ENCODE measurements at regions not wholly inside any gene's neighbourhood (a gene's known extent, or its start where the extent isn't known, plus 50 kb on each side); places are given as distances from the start of the nearest gene placed in this dataset.
"Not testable (repeated sequence)": the region's sequence is repeated elsewhere in the genome, so short reads cannot be mapped to it uniquely, and the experiment has no call there.

GRCh38 chr4:13903901-13904300 lies 276.4 kb upstream of the BOD1L1 start:
- no peak for DNase-seq

DNA sequence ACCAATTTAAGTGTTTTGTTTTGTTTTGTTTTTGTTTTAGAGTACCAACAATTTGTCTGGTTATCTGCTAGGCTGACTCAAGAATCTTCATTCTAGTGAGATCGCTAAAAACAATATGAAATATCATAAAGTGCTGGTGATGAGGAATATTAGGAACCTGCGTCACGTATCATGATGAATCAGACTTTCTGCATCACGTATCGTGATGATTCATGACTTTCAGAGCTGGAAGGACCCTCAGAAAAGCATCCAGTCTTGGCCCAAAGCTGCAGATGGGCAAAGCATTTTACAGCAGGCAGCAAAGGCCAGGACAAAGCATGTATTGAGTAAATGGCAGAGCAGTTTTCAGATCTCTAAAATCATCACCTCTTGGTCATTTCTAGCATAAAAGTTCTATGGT lies 278.0 kb upstream of the BOD1L1 start:
- DNase-seq, result no peak

- no peak for DNase-seq
Observed at GRCh38 chr4:13906727-13907126, 279.2 kb upstream of the BOD1L1 start.

DNA sequence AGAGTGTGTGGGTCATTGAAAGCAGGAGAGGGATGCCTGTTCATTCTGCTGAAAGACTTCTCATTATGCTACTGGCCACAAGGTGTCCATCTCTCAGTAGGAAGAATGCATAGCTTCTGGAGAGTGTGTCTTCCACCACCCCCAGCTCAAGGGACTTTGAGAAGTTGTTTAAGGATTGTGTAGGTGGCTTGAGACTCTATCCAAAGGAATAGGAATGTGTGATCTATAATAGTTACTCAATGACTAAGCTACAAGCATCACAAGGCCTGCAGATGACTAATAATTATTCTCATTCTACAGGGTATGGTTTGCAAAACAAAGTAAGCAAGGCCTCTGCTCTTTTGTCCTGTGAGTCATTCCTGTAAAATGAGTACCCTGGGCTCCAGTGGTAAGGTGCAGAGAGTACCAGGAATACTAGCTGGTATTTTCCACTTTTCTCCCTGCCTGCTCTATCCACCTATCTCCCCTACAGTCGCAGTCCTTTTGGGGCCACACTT lies 279.8 kb upstream of the BOD1L1 start:
- DNase-seq, result peak in 1 of 3 experiments; percentile 15

- DNase-seq, result no peak
Observed at GRCh38 chr4:13908455-13908854, 280.9 kb upstream of the BOD1L1 start.

DNA sequence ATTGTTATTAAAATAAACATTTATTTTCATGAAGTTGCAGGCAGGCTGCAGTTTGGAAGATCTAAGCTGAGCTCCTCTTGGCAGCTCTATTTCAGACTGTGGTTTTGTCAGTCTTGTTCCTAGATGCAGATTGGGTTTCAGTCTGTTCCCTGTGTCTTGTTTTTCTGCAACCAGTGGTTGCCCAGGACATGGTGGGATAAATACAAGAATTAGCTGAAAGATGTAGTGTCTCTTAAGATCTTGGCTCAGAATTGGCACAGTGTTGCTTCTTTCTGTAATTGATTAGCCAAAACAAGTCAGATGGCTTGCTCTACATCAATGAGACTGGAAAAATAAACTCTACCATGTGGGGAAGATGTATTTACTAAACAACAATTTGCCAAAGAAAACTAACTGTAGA lies 283.0 kb upstream of the BOD1L1 start:
- DNase-seq, result no peak

DNA sequence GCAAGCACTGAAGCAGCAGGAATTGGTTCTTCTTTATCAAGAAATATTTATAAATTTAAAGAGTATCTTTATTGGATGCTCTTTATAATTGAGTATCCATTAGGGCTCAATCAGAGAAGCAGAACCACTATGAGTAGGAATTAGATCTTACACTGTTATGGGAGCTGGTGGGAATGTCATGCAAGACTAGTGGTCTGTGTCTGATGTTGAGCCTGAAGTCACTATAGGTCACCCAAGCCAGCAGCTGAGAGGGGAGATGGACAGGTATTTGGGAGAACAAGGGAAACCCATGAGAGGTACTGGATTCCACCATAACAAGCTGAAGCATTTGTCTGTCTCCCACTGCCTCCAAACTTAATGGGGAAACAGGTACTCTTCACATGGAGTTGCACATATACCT lies 283.7 kb upstream of the BOD1L1 start:
- no peak for DNase-seq

- DNase-seq, result no peak
Observed at GRCh38 chr4:13912436-13912925, 285.0 kb upstream of the BOD1L1 start.

DNA sequence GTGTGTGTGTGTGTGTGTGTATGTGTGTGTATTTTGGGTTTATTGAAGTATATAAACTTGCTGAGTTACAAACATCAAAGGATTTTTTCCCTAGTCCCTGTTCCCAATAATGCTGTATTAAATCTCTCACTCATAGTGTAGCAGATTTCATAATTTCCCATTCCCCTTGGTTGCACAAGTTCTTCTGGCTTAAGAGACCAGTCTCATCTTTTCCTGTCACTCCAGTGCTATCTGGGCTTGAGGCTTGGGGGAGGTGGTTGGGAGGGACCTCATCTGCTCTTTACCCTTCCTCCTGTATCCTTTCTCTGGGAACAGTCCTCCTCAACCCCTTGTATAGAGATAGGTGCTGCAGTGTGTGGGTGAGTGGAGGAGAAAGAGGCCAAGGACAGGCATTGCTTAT lies 285.4 kb upstream of the BOD1L1 start:
- no peak for DNase-seq

- no peak for DNase-seq
Observed at GRCh38 chr4:13917015-13917414, 289.5 kb upstream of the BOD1L1 start.

GRCh38 chr4:13918110-13918509 lies 290.6 kb upstream of the BOD1L1 start:
- DNase-seq, result no peak

DNA sequence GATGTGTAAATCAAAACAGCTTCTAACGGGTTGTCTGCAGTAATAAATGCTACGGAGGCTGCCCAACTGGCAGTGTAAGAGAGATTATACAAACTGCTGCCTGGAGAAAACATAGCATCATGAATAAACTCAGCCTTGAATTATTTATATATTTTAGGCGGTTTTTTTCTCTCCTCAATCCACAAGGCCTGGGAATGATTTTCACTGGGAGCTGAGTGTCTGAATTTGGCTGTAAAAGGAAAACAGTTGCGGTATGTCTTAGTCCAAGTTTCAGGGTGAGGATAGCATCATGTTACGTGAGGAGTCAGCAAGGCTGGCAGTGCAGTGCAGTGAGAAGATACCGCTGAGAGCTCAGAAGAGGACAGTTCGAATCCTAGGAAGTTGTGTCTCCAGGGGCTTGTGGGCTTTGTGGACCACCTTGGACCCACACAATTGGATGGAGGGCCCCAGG lies 291.5 kb upstream of the BOD1L1 start:
- DNase-seq, result no peak

- DNase-seq, result no peak
Observed at GRCh38 chr4:13920111-13920875, 292.8 kb upstream of the BOD1L1 start.

- DNase-seq, result no peak
Observed at GRCh38 chr4:13920901-13921300, 293.4 kb upstream of the BOD1L1 start.

DNA sequence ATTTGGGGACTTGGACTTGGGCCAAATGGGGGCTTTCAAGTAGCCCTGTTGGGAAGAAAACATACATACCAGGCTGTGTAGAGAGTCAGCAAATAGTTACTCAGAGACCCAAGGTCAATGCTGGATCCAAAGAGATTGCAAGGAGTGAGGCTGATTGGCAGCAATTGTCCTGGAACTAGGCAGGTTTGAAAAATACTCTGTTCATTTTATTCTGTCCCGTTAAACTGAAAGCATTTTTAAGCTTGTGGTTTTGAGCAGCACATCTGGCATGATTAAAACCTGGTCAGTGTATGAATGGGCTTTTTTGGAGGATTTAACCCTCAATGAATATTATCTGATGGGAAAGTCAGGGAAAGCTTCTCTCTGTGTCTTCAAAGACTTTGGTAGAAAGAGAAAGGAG lies 294.3 kb upstream of the BOD1L1 start:
- DNase-seq, result no peak

DNA sequence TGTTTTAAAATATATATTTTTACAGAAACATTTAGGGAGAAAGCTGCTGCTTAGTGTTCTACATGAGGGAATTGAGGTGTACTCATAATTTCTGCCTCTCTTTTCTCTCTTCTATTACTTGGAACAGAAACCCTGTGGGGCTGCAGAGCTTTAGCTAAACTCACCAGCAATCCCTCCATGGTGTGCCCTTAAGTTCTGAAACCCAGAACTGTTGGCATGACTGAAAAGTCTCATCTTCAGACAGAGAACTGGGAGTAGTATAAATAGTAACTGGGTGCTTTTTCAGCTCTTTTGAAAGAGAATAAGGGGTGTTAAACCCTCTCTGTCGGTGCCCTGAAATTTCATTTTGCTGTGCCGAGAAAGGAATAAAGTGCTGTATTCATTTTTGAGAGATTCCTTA lies 294.9 kb upstream of the BOD1L1 start:
- no peak for DNase-seq

DNA sequence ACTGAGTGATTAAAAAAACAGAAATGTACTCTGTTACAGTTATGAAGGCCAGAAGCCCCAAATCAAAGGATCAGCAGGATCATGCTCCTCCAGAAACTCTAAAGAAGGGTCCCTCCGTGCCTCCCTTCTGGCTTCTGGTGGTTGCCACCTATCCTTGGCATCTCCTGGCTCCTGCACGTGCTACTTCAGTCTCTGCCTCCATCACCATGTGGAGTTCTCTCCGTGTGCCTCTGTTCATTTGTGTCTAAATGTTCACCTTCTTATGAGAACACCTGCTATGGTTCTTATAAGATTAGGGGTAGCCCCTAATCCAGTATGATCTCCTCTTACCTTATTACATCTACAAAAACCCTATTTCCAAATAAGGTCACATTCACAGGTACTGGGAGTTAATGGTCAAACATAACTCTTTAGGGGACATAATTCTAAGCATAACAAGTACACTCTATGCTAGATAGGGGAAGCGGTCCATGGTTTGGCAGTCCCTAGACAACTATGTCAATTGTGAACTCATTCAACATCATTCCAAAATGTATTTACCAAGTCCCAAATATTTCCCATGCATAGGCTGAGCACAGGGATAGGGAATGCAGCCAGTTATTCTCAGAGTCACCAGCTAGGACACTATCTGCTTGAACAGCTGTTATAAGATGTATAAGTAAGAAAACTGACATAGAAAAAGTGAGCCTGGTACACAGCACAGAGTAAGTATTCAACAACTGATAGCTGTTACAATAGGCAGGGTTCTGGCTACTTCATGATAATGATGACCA lies 295.5 kb upstream of the BOD1L1 start:
- DNase-seq, result no peak

GRCh38 chr4:13924900-13925299 lies 297.4 kb upstream of the BOD1L1 start:
- not testable (repeated sequence) for DNase-seq

DNA sequence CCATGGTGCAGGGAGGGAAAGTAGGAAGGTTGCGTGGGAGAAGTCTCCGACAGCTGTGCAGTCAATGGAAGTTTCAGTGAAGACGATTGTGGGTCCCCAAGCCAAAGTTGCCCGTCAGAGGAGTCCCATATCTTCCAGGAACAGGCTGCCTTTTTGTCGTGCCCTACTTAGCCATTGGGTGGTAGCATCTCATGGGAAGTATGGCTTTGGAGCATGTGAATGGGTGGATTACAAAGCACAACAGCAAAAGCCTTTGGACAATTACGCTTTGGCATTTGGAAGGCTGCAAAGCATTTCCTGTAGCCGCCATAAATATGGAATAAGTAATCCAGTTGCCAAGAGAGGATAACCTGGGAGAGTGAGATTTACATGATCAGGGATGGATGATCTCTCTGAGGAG lies 300.7 kb upstream of the BOD1L1 start:
- DNase-seq, result no peak

GRCh38 chr4:13930155-13930554 lies 302.6 kb upstream of the BOD1L1 start:
- no peak for DNase-seq

DNA sequence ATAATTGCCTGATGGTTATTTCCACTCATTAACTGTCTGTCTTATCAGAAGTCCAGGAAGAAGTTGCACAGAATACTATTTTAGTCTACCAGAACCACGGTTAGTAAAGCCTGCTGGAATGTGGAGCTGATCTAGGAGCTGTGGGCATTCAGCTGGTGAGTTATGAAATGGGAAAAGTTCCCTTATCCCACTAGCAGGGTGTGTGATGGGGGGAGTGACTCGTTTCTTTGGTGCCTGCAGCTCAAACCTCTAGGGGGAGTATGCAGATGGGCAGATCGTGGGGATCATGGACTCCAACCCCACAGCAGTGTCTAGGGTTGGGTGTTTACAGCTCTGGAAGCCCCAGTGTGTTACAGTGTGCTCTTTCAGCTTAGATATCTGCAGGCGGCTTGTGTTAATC lies 305.7 kb upstream of the BOD1L1 start:
- DNase-seq, result no peak

DNA sequence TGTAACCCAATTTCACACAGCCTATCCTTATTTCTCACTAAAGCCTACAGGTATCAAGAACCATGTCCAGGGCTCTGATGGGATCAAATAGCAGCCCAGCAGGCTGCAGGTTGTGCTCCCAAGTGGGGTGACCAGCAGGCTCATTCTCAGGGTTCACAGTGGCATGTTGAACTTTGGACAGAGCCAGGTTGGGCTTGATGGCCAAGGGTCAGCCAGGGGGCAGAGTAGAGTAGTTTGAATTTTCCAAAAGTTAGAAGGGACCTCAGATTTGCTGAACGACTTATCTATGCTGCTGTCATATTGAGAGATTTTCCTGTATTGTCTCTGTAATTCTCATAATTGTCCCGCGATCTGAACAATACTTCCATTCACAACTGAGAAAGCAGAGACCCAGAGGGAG lies 310.8 kb upstream of the BOD1L1 start:
- DNase-seq, result no peak

DNA sequence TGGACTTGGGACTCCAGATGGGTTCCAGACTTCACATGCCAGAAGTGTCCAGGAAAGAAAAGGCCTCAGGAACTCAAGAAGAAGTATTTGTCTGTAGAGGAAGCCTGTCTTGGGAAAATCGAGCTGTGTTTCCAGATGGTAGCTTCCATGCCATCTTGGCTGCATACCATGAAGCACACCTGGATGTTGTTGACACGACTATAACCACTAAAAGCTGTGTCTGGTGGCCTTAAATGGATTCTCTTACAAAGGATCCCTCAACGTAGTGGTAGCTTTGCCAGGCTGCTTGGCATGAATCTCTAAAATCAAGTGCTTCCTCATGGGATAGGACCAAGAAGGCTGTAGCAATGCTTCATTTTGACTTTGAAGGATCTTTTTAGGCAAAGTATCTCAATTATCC lies 313.4 kb upstream of the BOD1L1 start:
- no peak for DNase-seq

DNA sequence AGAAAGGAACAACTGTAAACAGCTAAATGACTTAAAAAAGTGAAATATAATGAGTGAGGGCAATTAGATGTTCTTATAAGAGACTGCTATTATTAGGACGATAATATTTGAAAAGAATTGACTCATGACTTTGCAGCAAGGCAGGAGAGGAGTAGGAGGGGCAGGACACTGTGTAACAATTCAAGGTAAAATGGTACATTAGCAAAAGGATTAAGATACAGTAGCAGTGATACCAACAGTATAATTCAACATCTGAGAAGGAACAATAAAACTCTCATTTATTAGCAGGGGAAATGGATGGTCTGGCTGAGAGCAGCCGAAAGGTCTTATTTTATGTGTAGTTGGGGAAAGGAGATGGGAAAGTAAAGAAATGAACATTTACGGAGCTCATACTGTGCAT lies 315.5 kb upstream of the BOD1L1 start:
- no peak for DNase-seq

Measured in NCI-H1417 (cell line).